ENCODE measurements at regions not wholly inside any gene's neighbourhood (a gene's known extent, or its start where the extent isn't known, plus 50 kb on each side); places are given as distances from the start of the nearest gene placed in this dataset.

GRCh38 chr13:99911965-99912566 lies 59.5 kb downstream of the ZIC5 start:
- DNase-seq (ENCODE audit: low read depth): no peak

GRCh38 chr13:99911069-99911964 lies 60.2 kb downstream of the ZIC5 start:
- H3K4me3 ChIP-seq (ENCODE audit: low read depth, low read length): no peak overlapping the region
- no peak for DNase-seq (ENCODE audit: low read depth)

More at GRCh38 chr13:99911965-99912566, 59.5 kb downstream of the ZIC5 start:
- H3K4me3 ChIP-seq (ENCODE audit: low read depth, low read length): no peak overlapping the region

- H3K4me3 ChIP-seq (ENCODE audit: low read depth, low read length): no peak overlapping the region
- no peak for DNase-seq (ENCODE audit: low read depth)
Observed at GRCh38 chr13:99909836-99910619, 61.5 kb downstream of the ZIC5 start.

- DNase-seq (ENCODE audit: low read depth): no peak
Observed at GRCh38 chr13:99909097-99909835, 62.3 kb downstream of the ZIC5 start.

GRCh38 chr13:99908140-99908803 lies 63.3 kb downstream of the ZIC5 start:
- H3K4me3 ChIP-seq (ENCODE audit: low read depth, low read length): no peak overlapping the region
- DNase-seq (ENCODE audit: low read depth): no peak

More at GRCh38 chr13:99909097-99909835, 62.3 kb downstream of the ZIC5 start:
- no peak overlapping the region for H3K4me3 ChIP-seq (ENCODE audit: low read depth, low read length)

- DNase-seq (ENCODE audit: low read depth): no peak
- H3K4me3 ChIP-seq (ENCODE audit: low read depth, low read length): no peak overlapping the region
Observed at GRCh38 chr13:99907627-99908026, 63.9 kb downstream of the ZIC5 start.

- DNase-seq (ENCODE audit: low read depth): no peak
- H3K4me3 ChIP-seq (ENCODE audit: low read depth, low read length): no peak overlapping the region
Observed at GRCh38 chr13:99907038-99907437, 64.5 kb downstream of the ZIC5 start.

GRCh38 chr13:99905814-99906213 lies 65.8 kb downstream of the ZIC5 start:
- no peak for DNase-seq (ENCODE audit: low read depth)
- H3K4me3 ChIP-seq (ENCODE audit: low read depth, low read length): no peak overlapping the region

- DNase-seq (ENCODE audit: low read depth): no peak
- H3K4me3 ChIP-seq (ENCODE audit: low read depth, low read length): no peak overlapping the region
Observed at GRCh38 chr13:99905224-99905623, 66.3 kb downstream of the ZIC5 start.

- no peak for DNase-seq (ENCODE audit: low read depth)
- H3K4me3 ChIP-seq (ENCODE audit: low read depth, low read length): no peak overlapping the region
Observed at GRCh38 chr13:99903140-99903539, 68.4 kb downstream of the ZIC5 start.

GRCh38 chr13:99902657-99903056 lies 68.9 kb downstream of the ZIC5 start:
- no peak for DNase-seq (ENCODE audit: low read depth)
- H3K4me3 ChIP-seq (ENCODE audit: low read depth, low read length): no peak overlapping the region

- no peak for DNase-seq (ENCODE audit: low read depth)
- no peak overlapping the region for H3K4me3 ChIP-seq (ENCODE audit: low read depth, low read length)
Observed at GRCh38 chr13:99900960-99901359, 70.6 kb downstream of the ZIC5 start.

GRCh38 chr13:99898421-99898820 lies 73.1 kb downstream of the ZIC5 start:
- H3K4me3 ChIP-seq (ENCODE audit: low read depth, low read length): no peak overlapping the region
- no peak for DNase-seq (ENCODE audit: low read depth)

GRCh38 chr13:99897076-99897440 lies 74.5 kb downstream of the ZIC5 start:
- no peak for DNase-seq (ENCODE audit: low read depth)
- H3K4me3 ChIP-seq (ENCODE audit: low read depth, low read length): no peak overlapping the region

- DNase-seq (ENCODE audit: low read depth): no peak
- no peak overlapping the region for H3K4me3 ChIP-seq (ENCODE audit: low read depth, low read length)
Observed at GRCh38 chr13:99896369-99897075, 75.0 kb downstream of the ZIC5 start.

GRCh38 chr13:99895444-99896368 lies 75.9 kb downstream of the ZIC5 start:
- peak overlapping the region; percentile 18 for H3K4me3 ChIP-seq (ENCODE audit: low read depth, low read length)
- DNase-seq (ENCODE audit: low read depth): no peak

- DNase-seq (ENCODE audit: low read depth): no peak
- H3K4me3 ChIP-seq (ENCODE audit: low read depth, low read length): peak overlapping the region; percentile 18
Observed at GRCh38 chr13:99894840-99895443, 76.6 kb downstream of the ZIC5 start.

Measured in skeletal muscle cell (primary cell).